ENCODE measurements at regions not wholly inside any gene's neighbourhood (a gene's known extent, or its start where the extent isn't known, plus 50 kb on each side); places are given as distances from the start of the nearest gene placed in this dataset.
"Not testable (repeated sequence)": the region's sequence is repeated elsewhere in the genome, so short reads cannot be mapped to it uniquely, and the experiment has no call there.

- Histone ChIP-seq H3K27me3 (replicated peaks) (no peaks in the 10 kb centered on the region), H3K4me3 (ENCODE audit: low read depth, low read length) (no peak overlapping the region), H3K36me3 (replicated peaks) (no peaks in the 10 kb centered on the region), H3K27ac (no peak overlapping the region)
- DNase-seq: no peak
- in situ Hi-C loops (cut with HindIII; ENCODE audit: low pct_ligation_motif_present, low sequenced_read_pairs): no loop called here
- TF ChIP-seq CTCF (IDR thresholded peaks at IDR 0.05; ENCODE audit: low read depth, low read length, missing control alignments): no peak
These were observed 94.6 kb downstream of the APOB start for GRCh38 chr2:20949256-20949655.

GRCh38 chr2:20946468-20946867 lies 97.4 kb downstream of the APOB start:
- Histone ChIP-seq H3K4me3 (ENCODE audit: low read depth, low read length) (no peak overlapping the region), H3K27me3 (replicated peaks) (no peaks in the 10 kb centered on the region), H3K36me3 (replicated peaks) (no peaks in the 10 kb centered on the region), H3K27ac (no peak overlapping the region)
- no peak for DNase-seq
- in situ Hi-C loops (cut with HindIII; ENCODE audit: low pct_ligation_motif_present, low sequenced_read_pairs): no loop called here
- no peak for TF ChIP-seq CTCF (IDR thresholded peaks at IDR 0.05; ENCODE audit: low read depth, low read length, missing control alignments)

- in situ Hi-C loops (cut with HindIII; ENCODE audit: low pct_ligation_motif_present, low sequenced_read_pairs); H3K4me3 ChIP-seq (ENCODE audit: low read depth, low read length); H3K27ac ChIP-seq; DNase-seq; H3K27me3 ChIP-seq (replicated peaks); H3K36me3 ChIP-seq (replicated peaks): not testable (repeated sequence)
These were observed 100.2 kb downstream of the APOB start for GRCh38 chr2:20943721-20944120.

- no peak overlapping the region for H3K4me3 ChIP-seq (ENCODE audit: low read depth, low read length)
- no peaks in the 10 kb centered on the region for H3K27me3 ChIP-seq (replicated peaks)
- no peak overlapping the region for H3K27ac ChIP-seq
- in situ Hi-C loops (cut with HindIII; ENCODE audit: low pct_ligation_motif_present, low sequenced_read_pairs): no loop called here
- no peak for TF ChIP-seq CTCF (IDR thresholded peaks at IDR 0.05; ENCODE audit: low read depth, low read length, missing control alignments)
- DNase-seq: no peak
- no peaks in the 10 kb centered on the region for H3K36me3 ChIP-seq (replicated peaks)
These were observed 101.2 kb downstream of the APOB start for GRCh38 chr2:20942646-20943125.

GRCh38 chr2:20940856-20941255 lies 103.0 kb downstream of the APOB start:
- no peak overlapping the region for H3K27ac ChIP-seq
- no peaks in the 10 kb centered on the region for H3K36me3 ChIP-seq (replicated peaks)
- no peak for DNase-seq
- H3K27me3 ChIP-seq (replicated peaks): no peaks in the 10 kb centered on the region
- in situ Hi-C loops (cut with HindIII; ENCODE audit: low pct_ligation_motif_present, low sequenced_read_pairs): no loop called here
- no peak for TF ChIP-seq CTCF (IDR thresholded peaks at IDR 0.05; ENCODE audit: low read depth, low read length, missing control alignments)
- H3K4me3 ChIP-seq (ENCODE audit: low read depth, low read length): no peak overlapping the region

- no peak for TF ChIP-seq CTCF (IDR thresholded peaks at IDR 0.05; ENCODE audit: low read depth, low read length, missing control alignments)
- no peak for DNase-seq
- Histone ChIP-seq H3K36me3 (replicated peaks) (no peaks in the 10 kb centered on the region), H3K4me3 (ENCODE audit: low read depth, low read length) (no peak overlapping the region), H3K27me3 (replicated peaks) (no peaks in the 10 kb centered on the region), H3K27ac (no peak overlapping the region)
- in situ Hi-C loops (cut with HindIII; ENCODE audit: low pct_ligation_motif_present, low sequenced_read_pairs): no loop called here
These were observed 103.7 kb downstream of the APOB start for GRCh38 chr2:20939931-20940795.
